ENCODE measurements at regions not wholly inside any gene's neighbourhood (a gene's known extent, or its start where the extent isn't known, plus 50 kb on each side); places are given as distances from the start of the nearest gene placed in this dataset.
"Not testable (repeated sequence)": the region's sequence is repeated elsewhere in the genome, so short reads cannot be mapped to it uniquely, and the experiment has no call there.

DNA sequence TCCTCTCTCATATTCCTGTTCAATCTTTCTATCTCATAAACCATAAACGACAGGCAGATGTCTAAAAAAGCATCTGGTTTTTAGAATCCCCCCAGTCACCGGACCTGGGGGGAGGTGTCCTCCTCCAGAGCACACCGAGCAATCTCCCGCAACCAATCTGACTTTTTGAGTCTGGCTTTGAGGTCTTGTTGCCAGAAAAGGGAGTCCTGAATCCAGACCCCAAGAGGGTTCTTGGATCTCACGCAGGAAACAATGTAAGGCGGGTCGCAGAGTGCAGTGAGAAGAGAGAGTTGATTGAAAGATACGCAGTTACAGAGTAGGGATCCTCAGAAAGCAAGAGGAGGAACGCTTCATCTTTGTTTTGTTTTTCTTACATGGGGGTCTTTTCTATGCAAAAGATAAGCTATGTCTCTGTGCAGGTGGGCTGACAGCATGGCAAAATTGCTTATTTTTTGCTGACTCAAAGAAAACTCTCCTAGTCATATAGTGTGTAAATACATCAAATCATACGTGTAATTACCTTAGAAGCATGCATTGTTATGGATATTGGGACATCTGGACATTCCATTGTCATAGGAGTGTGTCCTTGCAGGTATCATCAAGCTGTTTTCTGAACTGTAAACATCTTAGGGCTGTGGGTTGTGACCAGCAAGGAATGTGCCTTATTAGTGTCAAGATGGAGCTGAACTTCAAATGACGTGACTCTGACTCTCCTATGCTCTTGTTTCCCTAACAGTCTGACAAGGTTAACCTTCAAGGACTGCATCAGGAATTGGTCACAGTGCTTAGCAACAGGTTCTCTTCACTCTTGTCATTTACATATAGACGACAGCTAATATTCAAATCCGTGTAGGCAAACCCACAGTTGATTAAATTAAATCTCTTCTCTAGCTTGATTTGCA, 159.3 kb upstream of the DAPK1 start:
- no peak for DNase-seq

DNA sequence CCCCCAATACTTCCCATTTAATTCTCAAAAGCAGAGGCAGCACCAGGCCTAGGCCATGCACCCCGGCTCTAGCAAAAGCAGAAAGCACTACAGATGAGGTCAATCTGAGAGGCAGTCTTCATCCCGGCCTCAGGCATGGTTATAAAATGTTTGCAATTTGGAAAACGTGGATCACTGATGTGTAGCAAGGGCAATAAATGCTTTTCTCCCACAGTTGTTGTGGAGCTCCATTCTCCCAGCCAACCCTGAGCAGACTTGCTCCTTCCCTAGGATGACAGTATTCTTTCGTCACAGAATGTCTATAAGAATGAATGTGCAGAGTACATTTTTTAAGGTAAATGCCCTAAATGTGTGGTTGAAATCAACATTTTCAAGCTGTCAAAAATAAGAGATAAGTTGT, 157.3 kb upstream of the DAPK1 start:
- DNase-seq = no peak

DNA sequence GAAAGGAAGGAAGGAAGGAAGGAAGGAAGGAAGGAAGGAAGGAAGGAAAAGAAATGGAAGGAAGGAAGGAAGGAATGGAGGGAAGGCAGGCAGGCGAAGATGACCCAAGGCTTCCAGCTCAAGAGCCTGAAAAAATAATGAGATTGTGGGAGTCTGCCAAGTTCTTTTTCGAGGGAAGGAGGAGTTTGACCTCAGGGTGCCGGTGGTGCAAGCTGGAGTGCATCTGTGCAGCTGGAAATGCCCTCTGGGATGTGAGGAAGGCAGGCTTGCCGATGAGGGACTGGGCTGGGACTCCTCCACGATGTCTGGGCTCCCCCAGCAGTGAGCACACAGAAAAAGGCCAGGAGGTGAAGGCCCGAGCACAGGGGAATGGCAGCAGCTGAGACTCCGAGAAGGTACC, 154.9 kb upstream of the DAPK1 start:
- DNase-seq = no peak

- DNase-seq = no peak
Observed at GRCh38 chr9:87343816-87344430, 153.7 kb upstream of the DAPK1 start.

GRCh38 chr9:87346061-87346665, 151.5 kb upstream of the DAPK1 start:
- no peak for DNase-seq

- DNase-seq = no peak
Observed at GRCh38 chr9:87350915-87351314, 146.8 kb upstream of the DAPK1 start.

GRCh38 chr9:87353301-87353700, 144.4 kb upstream of the DAPK1 start:
- DNase-seq = no peak

DNA sequence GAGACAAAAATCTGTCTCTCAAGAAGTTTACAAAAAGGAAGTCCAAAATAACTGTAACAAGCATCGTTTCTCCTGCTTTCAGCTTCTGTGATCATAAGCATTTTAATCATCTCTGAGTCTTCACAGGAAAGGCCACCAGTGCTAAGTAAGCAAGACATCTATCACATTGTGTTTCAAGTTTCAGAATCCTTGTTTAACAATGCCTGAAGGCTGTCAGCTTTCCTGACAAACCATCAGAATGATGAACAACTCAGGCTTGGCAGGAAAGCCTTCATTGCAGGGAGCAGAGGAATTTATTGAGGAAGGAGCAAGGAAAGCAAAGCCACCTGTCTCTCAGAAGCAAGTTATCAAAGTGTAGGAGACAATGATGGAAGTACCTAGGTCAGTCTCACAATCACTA, 143.5 kb upstream of the DAPK1 start:
- no peak for DNase-seq

- no peak for DNase-seq
Observed at GRCh38 chr9:87357600-87357999, 140.1 kb upstream of the DAPK1 start.

GRCh38 chr9:87359264-87359663, 138.4 kb upstream of the DAPK1 start:
- DNase-seq = no peak

DNA sequence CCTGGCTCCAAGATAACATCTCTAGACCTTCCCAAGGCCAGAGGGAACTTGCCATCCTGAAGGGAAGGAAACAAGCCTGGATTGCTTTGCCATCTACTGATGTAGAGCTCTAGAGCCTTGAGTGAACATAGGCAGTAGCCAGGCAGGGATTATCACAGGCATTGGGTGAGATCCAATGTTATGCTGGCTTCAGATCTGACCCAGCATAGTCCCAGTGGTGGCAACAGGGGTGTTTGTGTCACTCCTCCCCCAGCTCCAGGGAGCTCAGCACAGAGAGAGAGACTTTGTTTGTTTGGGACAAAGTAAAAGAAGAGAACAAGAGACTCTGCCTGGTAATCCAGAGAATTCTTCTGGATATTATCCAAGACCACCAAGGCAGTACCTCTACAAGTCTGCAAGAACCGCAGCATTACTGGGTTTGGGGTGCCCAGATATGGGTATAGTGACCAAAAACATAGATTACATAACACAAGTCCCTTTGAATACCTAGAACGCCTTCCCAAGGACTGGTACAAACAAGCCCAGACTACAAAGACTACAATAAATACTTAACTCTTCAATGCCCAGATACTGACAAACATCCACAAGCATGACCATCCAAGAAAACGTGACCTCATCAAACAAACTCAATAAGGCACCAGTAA, 137.6 kb upstream of the DAPK1 start:
- no peak for DNase-seq

DNA sequence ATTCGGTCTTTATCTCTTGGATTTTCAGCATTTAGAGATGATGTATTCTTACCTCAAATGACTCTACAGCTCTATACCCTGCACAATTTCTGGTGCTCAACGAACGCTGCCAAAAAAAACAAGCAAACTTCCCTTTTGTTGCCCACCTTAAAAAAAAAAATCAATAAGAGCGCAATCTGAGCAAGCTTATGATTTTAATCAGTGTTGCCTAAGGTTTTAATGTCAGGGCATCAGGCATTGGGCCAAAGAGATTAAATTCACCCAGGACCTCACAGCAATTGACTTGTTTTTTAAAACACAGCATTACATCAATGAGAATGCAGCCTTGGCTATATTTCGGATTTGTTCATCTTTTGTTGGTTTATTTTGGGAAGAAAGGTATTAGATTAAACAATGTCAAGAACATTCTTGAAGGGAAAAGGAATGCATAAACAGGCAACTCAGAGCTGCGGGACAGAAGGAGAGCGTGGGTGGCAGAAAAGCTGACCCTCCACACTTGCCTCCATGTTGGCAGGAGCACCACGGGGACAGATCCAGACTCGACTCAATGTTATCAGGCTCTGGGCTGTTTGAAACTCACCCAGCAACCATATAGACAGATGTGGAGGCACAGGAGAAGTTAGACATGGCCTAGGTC, 127.5 kb upstream of the DAPK1 start:
- DNase-seq = no peak

GRCh38 chr9:87371795-87372355, 125.8 kb upstream of the DAPK1 start:
- DNase-seq = no peak

DNA sequence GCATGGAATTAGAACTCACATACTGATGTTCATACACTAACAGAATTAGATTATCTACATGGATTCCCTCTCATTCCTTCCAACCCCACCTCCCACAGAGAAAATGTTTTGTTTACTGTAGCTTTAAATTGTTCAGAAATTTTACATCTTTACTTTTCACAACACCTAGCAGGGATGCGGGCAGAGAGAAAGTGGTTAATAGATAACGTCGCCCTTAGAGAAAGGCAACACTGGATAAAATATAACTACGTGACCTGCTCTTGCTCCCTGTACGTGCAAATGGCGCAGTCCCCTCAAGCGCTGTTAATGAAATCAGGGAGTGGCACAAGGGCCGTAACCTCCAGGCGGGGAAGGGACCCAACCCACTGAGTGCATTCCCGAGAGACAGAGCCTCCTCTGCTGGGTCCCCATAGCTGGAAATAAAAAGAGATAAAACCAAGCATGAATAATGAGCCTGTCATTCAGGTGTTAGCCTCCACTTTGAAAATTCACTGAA, 125.3 kb upstream of the DAPK1 start:
- no peak for DNase-seq

GRCh38 chr9:87374023-87374919, 123.4 kb upstream of the DAPK1 start:
- DNase-seq = not testable (repeated sequence)

DNA sequence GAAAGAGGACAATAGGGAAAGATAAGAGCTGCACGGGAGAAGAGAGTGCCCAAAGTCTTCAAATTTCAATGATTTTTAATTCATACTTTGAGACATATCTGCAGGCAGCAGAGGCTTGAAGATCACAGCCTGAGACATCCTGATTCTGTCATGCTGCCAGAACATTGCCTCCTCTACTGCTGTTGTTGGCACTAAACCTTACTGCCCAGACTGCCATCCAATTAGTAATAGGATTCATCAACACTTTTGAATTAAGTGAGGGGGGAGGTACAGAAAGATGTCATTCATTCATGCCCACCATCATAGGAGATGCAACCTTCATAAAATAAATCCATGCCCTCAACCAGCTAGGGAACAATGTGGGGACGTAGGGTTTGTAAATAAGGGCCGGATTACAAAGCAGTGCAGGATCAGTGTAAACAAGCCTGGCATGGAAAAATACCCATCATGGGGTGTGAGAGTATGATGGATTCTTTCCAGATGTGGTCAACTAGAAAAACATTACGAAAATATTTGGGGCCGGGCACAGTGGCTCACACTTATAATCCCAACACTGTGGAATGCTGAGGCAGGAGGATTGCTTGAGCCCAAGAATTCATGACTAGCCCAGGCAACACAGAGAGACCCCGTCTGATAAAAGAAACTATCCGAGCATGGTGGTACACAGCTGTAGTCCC, 122.1 kb upstream of the DAPK1 start:
- DNase-seq = no peak

- no peak for DNase-seq
Observed at GRCh38 chr9:87378676-87379075, 119.0 kb upstream of the DAPK1 start.

GRCh38 chr9:87379300-87379699, 118.4 kb upstream of the DAPK1 start:
- no peak for DNase-seq

- no peak for DNase-seq
Observed at GRCh38 chr9:87381050-87381711, 116.5 kb upstream of the DAPK1 start.

DNA sequence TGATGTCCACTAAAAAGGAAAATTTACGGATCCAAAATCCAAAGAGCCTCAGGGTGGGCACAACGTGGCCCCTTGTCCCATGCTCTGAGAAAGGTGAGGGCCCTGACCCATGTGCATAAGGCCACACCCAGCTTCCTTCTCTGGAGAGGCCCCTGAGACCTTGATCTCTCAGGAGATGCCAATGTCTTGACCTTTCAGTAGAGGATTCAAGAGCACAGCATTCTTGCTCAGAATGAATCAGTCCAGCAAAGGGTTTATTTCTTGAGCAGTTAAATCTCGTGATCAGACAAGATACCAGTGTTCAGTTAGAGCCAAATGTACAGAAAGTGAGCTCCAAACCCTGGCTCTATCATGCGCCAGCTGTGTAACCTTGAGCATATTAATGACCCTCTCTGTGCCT, 115.9 kb upstream of the DAPK1 start:
- DNase-seq = no peak
